GM19397 (cell line): ENCODE measurements at regions not wholly inside any gene's neighbourhood (a gene's known extent, or its start where the extent isn't known, plus 50 kb on each side); places are given as distances from the start of the nearest gene placed in this dataset.
"Not testable (repeated sequence)": the region's sequence is repeated elsewhere in the genome, so short reads cannot be mapped to it uniquely, and the experiment has no call there.

Experiments
- ATAC-seq: cut with Tn5 transposase; IDR thresholded peaks from one replicate; pipeline ENCODE4 v1.9.1; 2021; ENCODE audit warnings: mild to moderate bottlenecking, moderate library complexity; ENCODE audit not compliant: unreplicated experiment

DNA sequence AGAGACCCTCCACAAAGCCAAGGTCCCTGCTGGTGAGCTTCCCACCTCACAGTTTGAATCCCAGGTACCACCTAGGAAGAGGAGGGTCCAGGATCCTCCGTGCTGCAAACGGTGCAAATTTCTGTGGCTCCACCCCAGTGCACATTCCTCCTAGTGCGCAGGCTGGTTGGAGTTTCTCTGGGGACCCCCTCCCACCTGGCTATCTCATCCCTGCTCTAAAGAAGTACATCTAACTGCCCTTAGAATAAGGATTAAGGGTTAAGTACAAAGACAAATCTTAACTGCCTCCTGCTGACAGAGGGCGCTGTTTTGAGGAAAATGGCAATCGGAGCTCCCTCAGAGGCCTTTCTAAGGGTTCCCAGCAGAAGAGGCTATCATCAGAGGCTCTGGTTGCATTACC lies 109.6 kb upstream of the FSIP2 start:
- ATAC-seq, result no peak

DNA sequence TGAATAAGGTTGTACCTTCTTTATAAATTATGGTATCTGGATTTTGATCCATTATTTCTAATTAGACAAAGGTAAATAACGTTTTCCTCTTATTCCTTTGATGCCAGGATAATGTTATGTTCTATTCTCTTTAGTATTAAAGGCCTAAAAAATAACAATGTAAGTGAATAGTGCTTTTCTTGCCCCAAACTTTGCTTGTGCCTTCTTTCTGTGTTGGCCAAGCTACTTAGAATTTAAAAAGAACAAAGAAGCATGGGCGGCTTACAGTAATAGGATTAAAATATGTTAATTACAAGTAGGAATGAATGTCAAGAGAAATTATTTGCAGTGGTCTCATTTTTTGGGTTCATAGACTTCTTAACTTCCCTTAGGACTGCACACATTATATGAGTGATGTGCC lies 105.0 kb upstream of the FSIP2 start:
- ATAC-seq, result no peak

- no peak for ATAC-seq
Measured at GRCh38 chr2:185638771-185639170, 99.8 kb upstream of the FSIP2 start.

DNA sequence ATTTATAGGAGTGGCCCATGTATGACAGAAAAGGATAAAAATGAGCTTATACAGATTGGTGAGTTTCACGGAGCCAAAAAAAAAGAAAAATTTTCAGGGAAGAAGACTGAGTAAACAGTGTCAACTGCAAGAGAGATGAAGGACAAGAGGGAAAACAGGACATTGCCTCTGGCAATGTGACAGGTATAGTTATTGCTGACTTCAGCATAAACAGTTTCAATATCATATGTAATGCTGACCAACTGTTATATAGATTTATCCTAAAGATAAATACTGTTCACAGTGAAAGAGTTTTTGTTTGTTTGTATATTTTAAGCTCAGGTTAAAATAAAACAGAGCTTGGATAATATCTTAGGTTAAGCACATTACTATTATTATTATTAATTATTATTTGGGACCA lies 98.0 kb upstream of the FSIP2 start:
- ATAC-seq, result no peak

- no peak for ATAC-seq
Measured at GRCh38 chr2:185643434-185643833, 95.2 kb upstream of the FSIP2 start.

GRCh38 chr2:185644828-185645227 lies 93.8 kb upstream of the FSIP2 start:
- no peak for ATAC-seq

DNA sequence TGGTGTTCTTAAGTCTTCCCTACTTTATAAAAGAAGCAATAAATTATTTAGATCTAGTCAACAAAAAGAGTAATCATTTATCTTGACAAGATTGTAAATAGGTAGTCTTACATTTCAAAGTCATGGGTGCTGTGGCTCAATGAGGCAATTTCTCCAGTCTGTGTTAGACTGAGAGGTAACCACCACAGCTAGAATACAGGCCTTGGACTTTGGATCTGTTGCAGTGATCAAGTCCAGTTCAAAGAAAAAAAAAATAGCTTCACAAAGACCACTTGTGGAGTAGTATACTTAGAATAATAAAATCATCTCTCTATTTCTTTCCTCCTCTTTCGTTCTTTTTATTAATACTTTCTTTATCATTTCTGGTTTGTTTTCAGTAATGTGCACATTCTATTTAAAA lies 93.1 kb upstream of the FSIP2 start:
- ATAC-seq, result no peak

GRCh38 chr2:185658750-185659149 lies 79.9 kb upstream of the FSIP2 start:
- ATAC-seq, result no peak

GRCh38 chr2:185663811-185664210 lies 74.8 kb upstream of the FSIP2 start:
- no peak for ATAC-seq

GRCh38 chr2:185664384-185664783 lies 74.2 kb upstream of the FSIP2 start:
- ATAC-seq, result no peak

GRCh38 chr2:185665251-185665814 lies 73.3 kb upstream of the FSIP2 start:
- no peak for ATAC-seq

DNA sequence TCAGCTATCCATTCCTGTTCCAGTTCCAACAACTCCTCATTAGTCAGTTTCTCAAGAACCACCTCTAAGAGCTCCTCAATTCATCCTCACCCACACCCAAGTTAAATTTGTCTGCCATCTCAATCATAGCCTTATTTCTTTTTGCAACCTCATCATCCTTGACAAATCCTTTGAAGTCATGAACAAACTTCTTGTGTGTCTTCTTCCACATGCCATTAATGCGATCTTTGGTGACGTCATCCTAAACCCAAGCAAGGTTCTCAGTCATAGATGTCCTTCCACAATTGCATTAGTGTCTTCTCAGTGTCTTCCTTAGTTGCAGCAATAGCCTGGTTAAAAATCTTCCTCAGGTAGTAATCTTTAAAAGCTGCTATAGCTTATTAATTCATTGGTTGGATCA lies 71.2 kb upstream of the FSIP2 start:
- no peak for ATAC-seq

- no peak for ATAC-seq
Measured at GRCh38 chr2:185668710-185669109, 69.9 kb upstream of the FSIP2 start.

DNA sequence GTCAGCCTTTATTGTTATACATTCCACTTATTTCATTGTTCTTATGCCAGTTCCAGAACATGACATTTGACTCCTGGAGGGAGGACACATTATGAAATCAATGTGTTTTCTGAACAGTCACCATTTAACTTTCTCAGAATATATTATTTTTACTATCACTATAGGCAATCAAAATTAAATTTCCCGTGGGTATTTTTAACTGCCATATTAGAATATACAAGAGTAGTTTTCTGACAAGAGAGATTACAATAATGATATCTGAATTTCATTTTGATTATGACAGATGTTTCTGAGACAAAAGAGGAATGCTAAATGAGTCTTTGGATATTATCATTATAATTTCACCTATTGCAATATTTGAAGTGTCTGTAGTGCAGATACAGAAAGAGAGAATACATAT lies 64.4 kb upstream of the FSIP2 start:
- no peak for ATAC-seq

DNA sequence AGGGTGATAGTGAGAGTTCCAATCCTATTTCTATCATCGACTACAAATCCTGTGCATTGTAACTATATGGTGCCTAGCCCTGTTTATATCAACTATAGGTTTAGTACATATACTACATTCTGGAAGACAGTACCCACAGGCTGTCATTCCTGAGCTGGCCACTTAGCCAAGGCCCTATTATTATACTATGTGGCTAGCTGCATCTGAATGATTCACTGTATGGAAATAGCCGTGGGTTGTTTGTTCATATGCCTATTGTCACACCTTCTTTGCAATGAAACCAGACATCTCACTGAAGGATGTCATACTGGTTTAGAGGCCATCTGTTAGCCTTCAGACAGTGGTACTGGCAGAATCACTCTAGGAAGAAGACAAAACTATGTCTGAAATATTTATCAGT lies 62.3 kb upstream of the FSIP2 start:
- no peak for ATAC-seq

DNA sequence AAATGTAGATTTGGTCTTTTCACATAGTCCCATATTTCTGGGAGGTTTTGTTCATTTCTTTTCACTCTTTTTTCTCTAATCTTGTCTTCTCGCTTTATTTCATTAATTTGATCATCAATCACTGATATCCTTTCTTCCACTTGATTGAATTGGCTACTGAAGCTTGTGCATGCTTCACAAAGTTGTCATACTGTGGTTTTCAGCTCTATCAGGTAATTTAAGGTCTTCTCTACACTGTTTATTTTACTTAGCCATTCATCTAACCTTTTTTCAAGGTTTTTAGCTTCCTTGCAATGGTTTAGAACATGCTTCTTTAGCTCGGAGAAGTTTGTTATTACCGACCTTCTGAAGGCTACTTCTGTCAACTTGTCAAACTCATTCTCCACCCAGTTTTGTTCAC lies 51.6 kb upstream of the FSIP2 start:
- ATAC-seq, result not testable (repeated sequence)

GRCh38 chr2:185687967-185688366 lies 50.6 kb upstream of the FSIP2 start:
- no peak for ATAC-seq
